Panc1 (cell line): ENCODE measurements at regions not wholly inside any gene's neighbourhood (a gene's known extent, or its start where the extent isn't known, plus 50 kb on each side); places are given as distances from the start of the nearest gene placed in this dataset.

Experiments used
- TF ChIP-seq, protein P1 (sequence below): fragments of 450-650 bp; IDR thresholded peaks from 2 replicates; pipeline ENCODE4 v1.5.1; 2017; ENCODE audit warnings: mild to moderate bottlenecking
- TF ChIP-seq, protein P2 (sequence below), 2 experiments: IDR thresholded peaks; 2 replicates each; pipeline ENCODE4 v1.6.1; 2011 to 2012; ENCODE audit warnings: low read depth in 2 of 2, control low read depth in 1 of 2, low read length in 1 of 2, mild to moderate bottlenecking in 1 of 2, moderate library complexity in 1 of 2; ENCODE audit not compliant: insufficient read depth in 1 of 2

DNA sequence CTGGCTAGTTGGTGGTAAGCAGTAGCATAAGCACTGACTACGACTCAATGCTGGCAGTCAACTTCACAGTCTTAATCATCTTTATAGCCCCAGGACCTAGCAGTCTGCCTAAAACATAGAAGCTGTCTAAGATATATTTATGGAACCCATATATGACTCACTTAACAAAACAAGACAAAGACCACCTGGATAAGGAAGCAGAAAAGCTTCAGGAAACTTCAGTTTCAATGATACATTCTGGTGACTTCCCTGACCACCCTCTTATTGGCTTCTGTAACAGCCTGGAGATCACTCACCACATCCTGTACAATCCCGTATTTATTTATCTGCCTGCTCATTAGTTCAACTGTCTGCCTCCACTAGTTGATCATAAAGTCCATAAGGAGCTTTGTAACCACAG lies 95.5 kb downstream of the PMP22 start:
- TF ChIP-seq, protein P1, sequence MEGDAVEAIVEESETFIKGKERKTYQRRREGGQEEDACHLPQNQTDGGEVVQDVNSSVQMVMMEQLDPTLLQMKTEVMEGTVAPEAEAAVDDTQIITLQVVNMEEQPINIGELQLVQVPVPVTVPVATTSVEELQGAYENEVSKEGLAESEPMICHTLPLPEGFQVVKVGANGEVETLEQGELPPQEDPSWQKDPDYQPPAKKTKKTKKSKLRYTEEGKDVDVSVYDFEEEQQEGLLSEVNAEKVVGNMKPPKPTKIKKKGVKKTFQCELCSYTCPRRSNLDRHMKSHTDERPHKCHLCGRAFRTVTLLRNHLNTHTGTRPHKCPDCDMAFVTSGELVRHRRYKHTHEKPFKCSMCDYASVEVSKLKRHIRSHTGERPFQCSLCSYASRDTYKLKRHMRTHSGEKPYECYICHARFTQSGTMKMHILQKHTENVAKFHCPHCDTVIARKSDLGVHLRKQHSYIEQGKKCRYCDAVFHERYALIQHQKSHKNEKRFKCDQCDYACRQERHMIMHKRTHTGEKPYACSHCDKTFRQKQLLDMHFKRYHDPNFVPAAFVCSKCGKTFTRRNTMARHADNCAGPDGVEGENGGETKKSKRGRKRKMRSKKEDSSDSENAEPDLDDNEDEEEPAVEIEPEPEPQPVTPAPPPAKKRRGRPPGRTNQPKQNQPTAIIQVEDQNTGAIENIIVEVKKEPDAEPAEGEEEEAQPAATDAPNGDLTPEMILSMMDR, result no peak
- TF ChIP-seq, protein P2, sequence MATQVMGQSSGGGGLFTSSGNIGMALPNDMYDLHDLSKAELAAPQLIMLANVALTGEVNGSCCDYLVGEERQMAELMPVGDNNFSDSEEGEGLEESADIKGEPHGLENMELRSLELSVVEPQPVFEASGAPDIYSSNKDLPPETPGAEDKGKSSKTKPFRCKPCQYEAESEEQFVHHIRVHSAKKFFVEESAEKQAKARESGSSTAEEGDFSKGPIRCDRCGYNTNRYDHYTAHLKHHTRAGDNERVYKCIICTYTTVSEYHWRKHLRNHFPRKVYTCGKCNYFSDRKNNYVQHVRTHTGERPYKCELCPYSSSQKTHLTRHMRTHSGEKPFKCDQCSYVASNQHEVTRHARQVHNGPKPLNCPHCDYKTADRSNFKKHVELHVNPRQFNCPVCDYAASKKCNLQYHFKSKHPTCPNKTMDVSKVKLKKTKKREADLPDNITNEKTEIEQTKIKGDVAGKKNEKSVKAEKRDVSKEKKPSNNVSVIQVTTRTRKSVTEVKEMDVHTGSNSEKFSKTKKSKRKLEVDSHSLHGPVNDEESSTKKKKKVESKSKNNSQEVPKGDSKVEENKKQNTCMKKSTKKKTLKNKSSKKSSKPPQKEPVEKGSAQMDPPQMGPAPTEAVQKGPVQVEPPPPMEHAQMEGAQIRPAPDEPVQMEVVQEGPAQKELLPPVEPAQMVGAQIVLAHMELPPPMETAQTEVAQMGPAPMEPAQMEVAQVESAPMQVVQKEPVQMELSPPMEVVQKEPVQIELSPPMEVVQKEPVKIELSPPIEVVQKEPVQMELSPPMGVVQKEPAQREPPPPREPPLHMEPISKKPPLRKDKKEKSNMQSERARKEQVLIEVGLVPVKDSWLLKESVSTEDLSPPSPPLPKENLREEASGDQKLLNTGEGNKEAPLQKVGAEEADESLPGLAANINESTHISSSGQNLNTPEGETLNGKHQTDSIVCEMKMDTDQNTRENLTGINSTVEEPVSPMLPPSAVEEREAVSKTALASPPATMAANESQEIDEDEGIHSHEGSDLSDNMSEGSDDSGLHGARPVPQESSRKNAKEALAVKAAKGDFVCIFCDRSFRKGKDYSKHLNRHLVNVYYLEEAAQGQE (IDR thresholded peaks at IDR 0.05; ENCODE audit: insufficient read depth in 1 of 2, low read depth in 2 of 2, low read length in 1 of 2), result no peak
